CD8-positive, alpha-beta memory T cell (primary cell): ENCODE measurements at regions not wholly inside any gene's neighbourhood (a gene's known extent, or its start where the extent isn't known, plus 50 kb on each side); places are given as distances from the start of the nearest gene placed in this dataset.

Experiments
- CTCF ChIA-PET: fragments of 350-600 bp; sonication (Branson Sonifier 250); formaldehyde crosslinking; loops from one replicate; lab custom pipeline; 2021; ENCODE audit warnings: antibody characterized with exemption; lab: Charles Lee
- POLR2A ChIA-PET: fragments of 350-600 bp; sonication (Branson Sonifier 250); formaldehyde crosslinking; loops from one replicate; lab custom pipeline; 2021; ENCODE audit warnings: antibody characterized with exemption; lab: Charles Lee
- DNase-seq, 5 donors: peaks; one replicate each; pipeline versions ENCODE4 v3.0.0 to v3.0.0-alpha.2; 2020 to 2022; ENCODE audit warnings: mixed read lengths in 1 of 5
- H3K27ac ChIP-seq: one replicate; pipeline ENCODE4 v1.7.0; 2013; ENCODE audit warnings: low read depth, mild to moderate bottlenecking, low read length, moderate library complexity
- H3K27me3 ChIP-seq: 2 replicates; pipeline ENCODE4 v1.7.0; 2013; ENCODE audit warnings: low read length, mild to moderate bottlenecking; ENCODE audit not compliant: insufficient read depth, poor library complexity, severe bottlenecking
- H3K36me3 ChIP-seq: 2 replicates; pipeline ENCODE4 v1.7.0; 2013; ENCODE audit warnings: mild to moderate bottlenecking, low read length, moderate library complexity; ENCODE audit not compliant: insufficient read depth
- H3K4me1 ChIP-seq: 2 replicates; pipeline ENCODE4 v1.7.0; 2013; ENCODE audit warnings: mild to moderate bottlenecking, low read length, moderate library complexity; ENCODE audit not compliant: insufficient read depth
- H3K4me3 ChIP-seq: 2 replicates; pipeline ENCODE4 v1.7.0; 2013; ENCODE audit warnings: mild to moderate bottlenecking, low read length
- H3K9me3 ChIP-seq: 2 replicates; pipeline ENCODE4 v1.7.0; 2013; ENCODE audit warnings: mild to moderate bottlenecking, low read length
- H3K27ac Mint-ChIP-seq, 8 donors: one replicate each; pipeline ENCODE4 v1.8.0; 2020 to 2021; ENCODE audit warnings: mixed read lengths in 8 of 8, mild to moderate bottlenecking in 6 of 8, inconsistent platforms in 3 of 8, moderate library complexity in 3 of 8
- H3K27me3 Mint-ChIP-seq, 2 donors: one replicate each; pipeline ENCODE4 v1.8.0; 2020 to 2021; ENCODE audit warnings: mixed read lengths in 2 of 2, mild to moderate bottlenecking in 1 of 2, moderate library complexity in 1 of 2
- H3K36me3 Mint-ChIP-seq, 3 donors: one replicate each; pipeline ENCODE4 v1.8.0; 2020 to 2021; ENCODE audit warnings: mixed read lengths in 3 of 3, inconsistent platforms in 1 of 3, mild to moderate bottlenecking in 1 of 3
- H3K4me1 Mint-ChIP-seq, 3 donors: one replicate each; pipeline ENCODE4 v1.8.0; 2020 to 2021; ENCODE audit warnings: mixed read lengths in 3 of 3, inconsistent platforms in 1 of 3, mild to moderate bottlenecking in 1 of 3
- H3K4me3 Mint-ChIP-seq, 7 donors: one replicate each; pipeline ENCODE4 v1.8.0; 2020 to 2021; ENCODE audit warnings: mixed read lengths in 7 of 7, mild to moderate bottlenecking in 6 of 7, moderate library complexity in 4 of 7, inconsistent platforms in 2 of 7
- H3K9me3 Mint-ChIP-seq, 5 donors: one replicate each; pipeline ENCODE4 v1.8.0; 2020 to 2022; ENCODE audit warnings: mixed read lengths in 5 of 5, mild to moderate bottlenecking in 3 of 5, moderate library complexity in 2 of 5, inconsistent platforms in 1 of 5

DNA sequence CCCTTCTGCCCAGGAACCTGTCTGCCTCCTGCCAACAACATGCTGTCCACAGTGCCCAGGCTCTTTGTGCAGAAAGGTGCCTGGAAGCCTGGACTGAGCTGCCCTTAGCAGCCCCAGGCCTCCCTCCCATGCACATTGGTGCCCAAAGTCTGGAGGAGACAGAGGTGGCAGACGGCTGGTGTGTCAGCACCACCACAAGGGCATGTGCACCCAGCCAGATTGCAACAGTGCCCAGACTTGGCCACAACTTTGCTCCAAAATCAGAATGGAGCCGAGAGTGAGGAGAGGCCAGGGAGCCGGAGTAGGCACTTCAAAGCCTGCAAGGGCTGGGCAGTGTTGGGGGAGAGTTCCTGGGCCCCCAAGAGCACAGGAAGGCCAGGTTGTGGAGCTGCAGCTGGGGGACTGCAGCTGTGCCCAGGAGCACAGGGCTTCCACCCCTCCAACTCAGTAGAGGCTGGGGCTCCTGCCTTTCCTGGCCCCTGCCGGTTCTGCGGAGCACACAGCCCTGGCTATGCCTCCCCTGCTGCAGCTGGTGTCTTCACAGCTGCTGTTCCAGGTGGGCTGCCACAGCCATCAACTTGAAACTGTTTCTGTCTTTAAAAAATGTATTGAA, 1255.8 kb downstream of the SLITRK5 start:
- POLR2A ChIA-PET: no interaction called here
- Histone ChIP-seq H3K27ac (no peak overlapping the region), H3K4me1 (no peaks in the 10 kb centered on the region), H3K36me3 (no peaks in the 10 kb centered on the region), H3K4me3 (no peak overlapping the region), H3K27me3 (no peaks in the 10 kb centered on the region), H3K9me3 (no peaks in the 10 kb centered on the region)
- DNase-seq: no peak
- Mint-ChIP-seq H3K27me3 (no peaks in the 10 kb centered on the region), H3K36me3 (no peaks in the 10 kb centered on the region), H3K27ac (no peak overlapping the region), H3K9me3 (peaks cover 0 to 10% (median 3%) of the 10 kb centered on the region in 5 donors), H3K4me3 (no peak overlapping the region), H3K4me1 (peaks cover 0 to 4% (median 0%) of the 10 kb centered on the region in 3 donors)
- CTCF ChIA-PET: no interaction called here

DNA sequence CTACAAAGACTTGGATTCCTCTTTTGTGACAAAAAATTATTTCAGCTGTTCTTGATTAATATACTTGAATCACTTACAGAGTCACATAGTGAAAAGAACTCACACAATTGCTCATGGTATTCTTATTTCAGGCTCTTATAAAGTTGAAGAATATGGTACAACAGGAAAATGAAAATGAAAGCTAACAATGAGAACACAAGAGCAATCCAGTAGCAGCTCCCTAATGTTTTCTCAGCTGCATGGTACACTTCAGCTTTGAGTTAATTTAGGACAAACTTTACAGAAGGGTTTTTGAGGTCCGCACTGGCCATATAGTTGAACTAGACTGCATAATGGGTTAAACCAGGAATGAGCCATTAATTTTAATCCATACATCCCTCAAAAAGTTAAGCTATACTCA, 1261.8 kb downstream of the SLITRK5 start:
- Histone ChIP-seq H3K4me1 (no peaks in the 10 kb centered on the region), H3K9me3 (no peaks in the 10 kb centered on the region), H3K4me3 (no peak overlapping the region), H3K27ac (no peak overlapping the region), H3K36me3 (no peaks in the 10 kb centered on the region), H3K27me3 (no peaks in the 10 kb centered on the region)
- Mint-ChIP-seq H3K4me3 (peak overlapping the region in 5 of 7 donors; percentile 9 to 49 (median 33)), H3K27me3 (no peaks in the 10 kb centered on the region), H3K4me1 (peaks cover 0 to 16% (median 0%) of the 10 kb centered on the region in 3 donors), H3K9me3 (peaks cover 0 to 9% (median 0%) of the 10 kb centered on the region in 5 donors), H3K27ac (no peak overlapping the region), H3K36me3 (peaks cover 0 to 2% (median 0%) of the 10 kb centered on the region in 3 donors)
- no peak for DNase-seq
- ChIA-PET CTCF (no interaction called here), POLR2A (no interaction called here)

DNA sequence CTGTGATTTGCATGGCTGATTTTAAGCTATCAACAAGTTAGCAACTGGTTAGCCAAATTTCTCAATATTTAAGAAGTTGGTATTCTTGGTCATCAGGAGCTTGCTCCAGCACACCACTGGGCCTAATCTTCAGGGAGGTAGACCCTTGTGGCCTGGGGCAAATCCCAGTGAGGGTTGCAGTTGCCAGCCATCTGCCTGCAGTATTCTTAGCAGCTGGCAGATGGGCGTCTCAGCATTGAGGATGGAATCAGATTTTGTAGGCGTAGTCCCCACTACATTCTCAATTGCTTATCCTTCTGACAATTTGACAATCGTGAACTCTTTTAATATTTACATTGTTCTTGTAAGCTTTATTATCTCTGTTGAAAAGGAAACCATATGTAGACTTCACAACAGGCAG, 1266.2 kb downstream of the SLITRK5 start:
- Histone ChIP-seq H3K4me1 (no peaks in the 10 kb centered on the region), H3K4me3 (no peak overlapping the region), H3K36me3 (no peaks in the 10 kb centered on the region), H3K9me3 (no peaks in the 10 kb centered on the region), H3K27ac (no peak overlapping the region), H3K27me3 (no peaks in the 10 kb centered on the region)
- H3K36me3 Mint-ChIP-seq: peaks cover 0 to 5% (median 0%) of the 10 kb centered on the region in 3 donors
- H3K4me1 Mint-ChIP-seq: peaks cover 0 to 12% (median 0%) of the 10 kb centered on the region in 3 donors
- POLR2A ChIA-PET: no interaction called here
- H3K27me3 Mint-ChIP-seq: no peaks in the 10 kb centered on the region
- CTCF ChIA-PET: no interaction called here
- H3K4me3 Mint-ChIP-seq: no peak overlapping the region
- peaks cover 0 to 7% (median 0%) of the 10 kb centered on the region in 5 donors for H3K9me3 Mint-ChIP-seq
- no peak for DNase-seq
- no peak overlapping the region for H3K27ac Mint-ChIP-seq

DNA sequence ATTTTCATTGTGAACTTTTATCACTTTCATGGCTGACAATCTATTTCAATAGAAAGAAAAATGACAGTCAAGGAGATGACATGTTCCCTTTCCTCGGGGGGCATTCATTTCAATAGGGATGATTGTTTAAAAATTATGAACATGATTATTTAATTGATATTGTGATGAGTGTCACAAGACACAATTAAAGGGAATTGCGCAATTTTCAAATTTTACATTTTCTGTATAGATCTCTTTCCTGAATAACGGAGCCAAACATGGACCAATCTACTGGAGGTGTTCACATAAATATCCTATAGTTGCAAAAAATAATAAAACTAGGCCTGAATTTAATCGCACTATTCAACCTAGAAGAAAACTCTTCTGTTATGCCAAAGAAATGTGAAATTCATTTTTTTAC, 1274.6 kb downstream of the SLITRK5 start:
- Mint-ChIP-seq H3K27me3 (no peaks in the 10 kb centered on the region), H3K27ac (no peak overlapping the region), H3K36me3 (no peaks in the 10 kb centered on the region), H3K4me1 (no peaks in the 10 kb centered on the region), H3K4me3 (no peak overlapping the region), H3K9me3 (peaks cover 0 to 11% (median 8%) of the 10 kb centered on the region in 5 donors)
- ChIA-PET POLR2A (no interaction called here), CTCF (no interaction called here)
- H3K9me3 ChIP-seq: no peaks in the 10 kb centered on the region
- no peaks in the 10 kb centered on the region for H3K27me3 ChIP-seq
- H3K4me3 ChIP-seq: no peak overlapping the region
- H3K27ac ChIP-seq: no peak overlapping the region
- H3K4me1 ChIP-seq: no peaks in the 10 kb centered on the region
- no peak for DNase-seq
- H3K36me3 ChIP-seq: no peaks in the 10 kb centered on the region

- CTCF ChIA-PET: no interaction called here
- Mint-ChIP-seq H3K27ac (no peak overlapping the region), H3K4me1 (no peaks in the 10 kb centered on the region), H3K4me3 (no peak overlapping the region), H3K9me3 (peaks cover under 1 to 19% (median 8%) of the 10 kb centered on the region in 5 donors), H3K36me3 (no peaks in the 10 kb centered on the region), H3K27me3 (no peaks in the 10 kb centered on the region)
- H3K4me1 ChIP-seq: no peaks in the 10 kb centered on the region
- no peak overlapping the region for H3K4me3 ChIP-seq
- no peaks in the 10 kb centered on the region for H3K36me3 ChIP-seq
- no peaks in the 10 kb centered on the region for H3K9me3 ChIP-seq
- DNase-seq: no peak
- H3K27ac ChIP-seq: no peak overlapping the region
- H3K27me3 ChIP-seq: no peaks in the 10 kb centered on the region
- POLR2A ChIA-PET: no interaction called here
Measured at GRCh38 chr13:88948501-88948900, 1277.3 kb downstream of the SLITRK5 start.

- H3K36me3 Mint-ChIP-seq: no peaks in the 10 kb centered on the region
- no peak for DNase-seq
- Histone ChIP-seq H3K36me3 (no peaks in the 10 kb centered on the region), H3K27me3 (no peaks in the 10 kb centered on the region), H3K4me1 (no peaks in the 10 kb centered on the region), H3K4me3 (no peak overlapping the region), H3K27ac (no peak overlapping the region), H3K9me3 (no peaks in the 10 kb centered on the region)
- H3K27ac Mint-ChIP-seq: no peak overlapping the region
- peaks cover 1 to 20% (median 8%) of the 10 kb centered on the region in 5 donors for H3K9me3 Mint-ChIP-seq
- no peaks in the 10 kb centered on the region for H3K27me3 Mint-ChIP-seq
- no peaks in the 10 kb centered on the region for H3K4me1 Mint-ChIP-seq
- ChIA-PET POLR2A (no interaction called here), CTCF (interaction anchor here (0.7 kb wide), 1 partner anchor 1424 kb away, joined by 5 read pairs; no protein-coding TSS in a partner anchor)
- H3K4me3 Mint-ChIP-seq: no peak overlapping the region
Measured at GRCh38 chr13:88958821-88959220, 1287.7 kb downstream of the SLITRK5 start.

GRCh38 chr13:88976466-88976865, 1305.3 kb downstream of the SLITRK5 start:
- Mint-ChIP-seq H3K27ac (no peak overlapping the region), H3K36me3 (no peaks in the 10 kb centered on the region), H3K27me3 (no peaks in the 10 kb centered on the region), H3K4me3 (no peak overlapping the region), H3K4me1 (peaks cover 0 to 8% (median 0%) of the 10 kb centered on the region in 3 donors), H3K9me3 (peaks cover 0 to 19% (median 2%) of the 10 kb centered on the region in 5 donors)
- POLR2A ChIA-PET: no interaction called here
- Histone ChIP-seq H3K4me3 (no peak overlapping the region), H3K9me3 (no peaks in the 10 kb centered on the region), H3K27me3 (no peaks in the 10 kb centered on the region), H3K36me3 (no peaks in the 10 kb centered on the region), H3K27ac (no peak overlapping the region), H3K4me1 (no peaks in the 10 kb centered on the region)
- no peak for DNase-seq
- CTCF ChIA-PET: no interaction called here

GRCh38 chr13:88978607-88979006, 1307.4 kb downstream of the SLITRK5 start:
- Mint-ChIP-seq H3K27me3 (no peaks in the 10 kb centered on the region), H3K4me1 (peaks cover 0 to 8% (median 0%) of the 10 kb centered on the region in 3 donors), H3K27ac (no peak overlapping the region), H3K4me3 (no peak overlapping the region), H3K9me3 (peaks cover 0 to 13% (median 2%) of the 10 kb centered on the region in 5 donors), H3K36me3 (no peaks in the 10 kb centered on the region)
- H3K36me3 ChIP-seq: no peaks in the 10 kb centered on the region
- ChIA-PET POLR2A (no interaction called here), CTCF (no interaction called here)
- no peak overlapping the region for H3K4me3 ChIP-seq
- H3K4me1 ChIP-seq: no peaks in the 10 kb centered on the region
- H3K27ac ChIP-seq: no peak overlapping the region
- H3K27me3 ChIP-seq: no peaks in the 10 kb centered on the region
- no peak for DNase-seq
- no peaks in the 10 kb centered on the region for H3K9me3 ChIP-seq
